Esophagus squamous epithelium (tissue), 4 donors: ENCODE measurements at regions not wholly inside any gene's neighbourhood (a gene's known extent, or its start where the extent isn't known, plus 50 kb on each side); places are given as distances from the start of the nearest gene placed in this dataset.

ENCODE experiments used
- CTCF ChIP-seq, 6 experiments: fragments of 450-650 bp in 4 of 6; fragments of 200-600 bp in 2 of 6; sonication (generic) in 2 of 6; IDR thresholded peaks; one replicate each; pipeline ENCODE4 v1.5.1; 2016 to 2019; ENCODE audit warnings: antibody characterized with exemption in 6 of 6, mild to moderate bottlenecking in 4 of 6, moderate library complexity in 4 of 6
- POLR2A ChIP-seq, 4 donors: fragments of 450-650 bp; IDR thresholded peaks; one replicate each; pipeline ENCODE4 v1.6.1; 2017; ENCODE audit warnings: antibody characterized with exemption in 4 of 4, mild to moderate bottlenecking in 4 of 4, moderate library complexity in 3 of 4

- TF ChIP-seq CTCF (IDR thresholded peaks at IDR 0.05) (no peak), POLR2A (IDR thresholded peaks at IDR 0.05) (no peak)
These were observed 157.6 kb upstream of the C1QTNF7 start for GRCh38 chr4:15270201-15270600.
